ENCODE measurements at regions not wholly inside any gene's neighbourhood (a gene's known extent, or its start where the extent isn't known, plus 50 kb on each side); places are given as distances from the start of the nearest gene placed in this dataset.

GRCh38 chr2:172270278-172271079 is 156.9 kb upstream of the ITGA6 start:
- TF ChIP-seq EZH2 (IDR thresholded peaks at IDR 0.05; ENCODE audit: borderline replicate concordance, low read length): no peak
- TF ChIP-seq, protein P1, sequence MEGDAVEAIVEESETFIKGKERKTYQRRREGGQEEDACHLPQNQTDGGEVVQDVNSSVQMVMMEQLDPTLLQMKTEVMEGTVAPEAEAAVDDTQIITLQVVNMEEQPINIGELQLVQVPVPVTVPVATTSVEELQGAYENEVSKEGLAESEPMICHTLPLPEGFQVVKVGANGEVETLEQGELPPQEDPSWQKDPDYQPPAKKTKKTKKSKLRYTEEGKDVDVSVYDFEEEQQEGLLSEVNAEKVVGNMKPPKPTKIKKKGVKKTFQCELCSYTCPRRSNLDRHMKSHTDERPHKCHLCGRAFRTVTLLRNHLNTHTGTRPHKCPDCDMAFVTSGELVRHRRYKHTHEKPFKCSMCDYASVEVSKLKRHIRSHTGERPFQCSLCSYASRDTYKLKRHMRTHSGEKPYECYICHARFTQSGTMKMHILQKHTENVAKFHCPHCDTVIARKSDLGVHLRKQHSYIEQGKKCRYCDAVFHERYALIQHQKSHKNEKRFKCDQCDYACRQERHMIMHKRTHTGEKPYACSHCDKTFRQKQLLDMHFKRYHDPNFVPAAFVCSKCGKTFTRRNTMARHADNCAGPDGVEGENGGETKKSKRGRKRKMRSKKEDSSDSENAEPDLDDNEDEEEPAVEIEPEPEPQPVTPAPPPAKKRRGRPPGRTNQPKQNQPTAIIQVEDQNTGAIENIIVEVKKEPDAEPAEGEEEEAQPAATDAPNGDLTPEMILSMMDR (conservative IDR thresholded peaks at IDR 0.05 in 1 of 2, IDR thresholded peaks at IDR 0.05 in 1 of 2; ENCODE audit: extremely low read depth in 1 of 2, insufficient read depth in 1 of 2, low read depth in 1 of 2, low read length in 2 of 2): no peak
